ENCODE measurements at regions not wholly inside any gene's neighbourhood (a gene's known extent, or its start where the extent isn't known, plus 50 kb on each side); places are given as distances from the start of the nearest gene placed in this dataset.
"Not testable (repeated sequence)": the region's sequence is repeated elsewhere in the genome, so short reads cannot be mapped to it uniquely, and the experiment has no call there.

DNA sequence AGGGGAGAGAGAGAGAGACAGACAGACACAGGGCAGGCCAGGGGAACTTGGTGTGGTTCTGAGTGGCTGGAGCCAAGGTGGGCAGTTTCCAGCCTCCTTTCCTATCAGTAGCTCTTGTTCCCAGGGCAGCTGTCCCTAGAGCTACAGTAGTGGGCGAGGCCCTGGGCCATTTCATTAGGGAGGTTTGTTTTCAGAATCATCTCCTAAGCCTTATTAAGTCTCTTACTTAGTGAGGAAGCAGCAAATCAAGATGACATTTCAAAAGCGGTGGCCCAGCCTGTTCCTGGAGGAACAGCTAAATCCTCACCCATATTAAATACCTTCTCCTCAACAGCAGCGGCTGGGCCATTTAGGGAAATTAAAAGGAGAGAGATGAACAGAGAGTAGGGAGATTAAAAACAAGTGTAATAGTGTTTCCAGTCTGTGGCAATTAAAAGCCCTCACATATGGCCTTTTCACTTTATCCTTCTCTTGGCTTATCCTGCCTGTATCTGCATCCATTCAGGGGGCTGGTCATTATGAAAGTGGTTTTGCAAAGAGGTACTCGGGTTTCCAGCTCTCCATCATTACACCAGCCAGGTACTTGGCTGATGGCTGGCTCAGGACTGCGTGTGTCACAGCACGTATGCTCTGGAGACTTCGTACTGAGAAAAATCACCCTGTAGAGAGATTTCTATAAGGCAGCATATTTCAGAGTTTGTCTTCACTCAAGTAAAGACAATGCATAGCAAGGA, 91.9 kb upstream of the PRR23C start:
- DNase-seq: no peak

DNA sequence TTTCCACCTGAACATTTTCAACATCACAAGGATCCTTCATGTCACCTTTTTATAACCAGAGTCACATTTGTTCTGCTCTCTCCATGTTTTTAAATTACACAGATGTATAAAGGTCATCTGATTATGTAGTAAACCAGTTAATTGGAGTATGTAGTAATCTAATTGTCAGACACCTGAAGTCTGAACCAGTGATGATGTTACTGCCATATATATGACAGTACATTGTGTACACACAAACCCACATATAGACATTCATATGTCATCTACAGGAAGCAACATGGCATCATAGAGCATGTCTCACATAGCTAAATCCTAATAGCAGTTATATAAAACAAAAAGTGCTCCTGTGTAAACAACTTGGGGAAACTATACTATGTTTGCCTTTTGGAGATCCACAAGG, 95.9 kb upstream of the PRR23C start:
- no peak for DNase-seq

DNA sequence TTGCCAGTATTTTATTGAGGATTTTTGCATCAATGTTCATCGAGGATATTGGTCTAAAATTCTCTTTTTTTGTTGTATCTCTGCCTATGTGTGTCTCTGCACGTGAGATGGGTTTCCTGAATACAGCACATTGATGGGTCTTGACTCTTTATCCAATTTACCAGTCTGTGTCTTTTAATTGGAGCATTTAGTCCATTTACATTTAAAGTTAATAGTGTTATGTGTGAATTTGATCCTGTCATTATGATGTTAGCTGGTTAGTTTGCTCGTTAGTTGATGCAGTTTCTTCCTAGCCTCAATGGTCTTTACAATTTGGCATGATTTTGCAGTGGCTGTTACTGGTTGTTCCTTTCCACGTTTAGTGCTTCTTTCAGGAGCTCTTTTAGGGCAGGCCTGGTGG, 101.3 kb upstream of the PRR23C start:
- DNase-seq: not testable (repeated sequence)

DNA sequence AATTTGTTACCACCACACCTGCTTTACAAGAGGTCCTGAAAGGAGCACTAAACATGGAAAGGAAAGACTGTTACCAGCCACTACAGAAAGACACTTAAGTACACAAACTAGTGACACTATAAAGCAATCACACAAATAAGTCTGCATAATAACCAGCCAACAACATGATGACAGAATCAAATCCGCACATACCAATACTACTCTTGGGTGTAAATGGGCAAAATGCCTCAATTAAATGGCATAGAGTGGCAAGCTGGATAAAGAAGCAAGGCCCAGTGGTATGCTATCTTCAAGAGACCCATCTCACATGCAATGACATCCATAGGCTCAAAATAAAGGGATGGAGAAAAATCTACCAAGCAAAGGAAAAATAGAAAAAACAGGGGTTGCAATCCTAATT, 106.8 kb upstream of the PRR23C start:
- DNase-seq: no peak

- not testable (repeated sequence) for DNase-seq
Observed at GRCh38 chr3:139153434-139153833, 108.7 kb upstream of the PRR23C start.

DNA sequence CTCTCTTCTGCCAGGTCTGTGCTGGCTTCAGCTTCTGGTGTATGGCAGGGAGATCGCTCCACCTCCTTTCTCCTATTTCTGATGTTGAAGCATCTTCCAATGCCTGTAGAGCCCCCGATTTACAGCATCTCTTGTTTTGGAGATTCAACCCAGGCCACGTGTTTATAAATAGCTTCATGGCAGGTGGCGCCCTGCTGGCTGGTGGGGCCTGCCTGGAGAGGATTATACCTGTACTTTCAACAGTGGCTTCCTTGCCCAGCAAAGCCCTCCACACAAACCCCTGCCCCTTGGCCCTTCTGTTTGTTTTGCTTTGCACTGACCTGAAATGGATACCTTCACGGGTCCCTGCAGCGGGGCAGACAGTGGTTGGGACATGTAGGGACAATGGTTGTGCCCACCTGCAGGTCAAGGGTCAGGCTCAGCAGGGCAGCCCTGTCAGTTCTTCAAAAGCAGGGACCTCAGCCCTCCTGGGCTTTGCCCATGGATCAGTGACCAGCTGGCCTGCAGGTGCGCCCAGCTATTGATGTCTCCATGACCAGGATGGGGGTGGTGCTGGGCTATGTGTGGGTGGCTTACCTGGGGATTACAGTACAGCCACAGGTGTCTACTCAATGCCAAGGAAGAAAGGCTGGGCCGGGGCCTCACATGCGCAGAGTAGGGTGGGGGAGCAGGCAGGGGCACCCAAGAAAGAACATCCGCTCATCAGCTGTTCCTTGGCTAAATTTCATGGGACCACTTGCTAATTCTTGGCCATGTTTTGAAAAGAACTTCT, 112.7 kb upstream of the PRR23C start:
- DNase-seq: no peak

GRCh38 chr3:139159356-139159755, 114.7 kb upstream of the PRR23C start:
- DNase-seq: no peak

- no peak for DNase-seq
Observed at GRCh38 chr3:139173372-139174108, 128.8 kb upstream of the PRR23C start.

- no peak for DNase-seq
Observed at GRCh38 chr3:139180489-139180888, 135.8 kb upstream of the PRR23C start.

GRCh38 chr3:139182143-139182542, 137.5 kb upstream of the PRR23C start:
- no peak for DNase-seq

DNA sequence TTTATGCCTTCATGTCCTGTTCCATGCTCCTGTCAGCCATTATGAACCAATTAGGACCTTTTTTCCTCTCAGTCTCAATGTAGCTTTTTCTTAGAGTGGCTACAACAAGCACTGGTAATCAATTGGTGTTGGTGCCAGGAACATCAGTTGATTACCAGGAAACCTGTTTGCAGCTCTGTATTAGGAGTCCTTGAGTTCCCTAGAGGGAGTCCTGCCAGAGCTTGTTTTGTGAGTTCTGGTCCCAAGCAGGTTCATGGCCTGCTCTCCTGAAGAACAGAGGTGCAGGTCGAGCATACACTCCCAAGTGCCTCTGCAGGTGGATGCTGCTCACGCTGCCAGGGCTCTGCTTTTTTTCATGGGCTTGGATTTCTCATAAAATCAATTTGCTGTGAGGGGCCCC, 137.9 kb upstream of the PRR23C start:
- no peak for DNase-seq

DNA sequence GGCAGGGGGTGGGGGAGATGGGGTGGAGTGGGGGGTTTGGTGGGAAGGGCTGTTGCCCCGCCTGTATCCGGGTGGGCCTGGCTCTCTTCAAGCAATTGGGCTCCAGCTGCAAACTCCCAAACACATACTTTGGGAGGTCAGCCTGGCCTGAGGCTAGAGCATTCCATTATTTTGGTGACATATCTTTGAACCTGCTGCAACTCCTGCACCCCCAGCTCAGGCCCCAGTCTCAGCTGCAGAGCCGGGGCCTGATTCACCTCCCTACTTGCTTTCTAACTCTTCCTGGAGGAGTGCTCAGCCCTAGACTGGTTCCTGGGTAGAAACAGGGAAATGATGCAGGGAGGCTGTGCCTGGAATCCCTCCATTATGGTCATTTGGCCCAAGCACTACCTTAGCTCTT, 140.8 kb upstream of the PRR23C start:
- DNase-seq: no peak

DNA sequence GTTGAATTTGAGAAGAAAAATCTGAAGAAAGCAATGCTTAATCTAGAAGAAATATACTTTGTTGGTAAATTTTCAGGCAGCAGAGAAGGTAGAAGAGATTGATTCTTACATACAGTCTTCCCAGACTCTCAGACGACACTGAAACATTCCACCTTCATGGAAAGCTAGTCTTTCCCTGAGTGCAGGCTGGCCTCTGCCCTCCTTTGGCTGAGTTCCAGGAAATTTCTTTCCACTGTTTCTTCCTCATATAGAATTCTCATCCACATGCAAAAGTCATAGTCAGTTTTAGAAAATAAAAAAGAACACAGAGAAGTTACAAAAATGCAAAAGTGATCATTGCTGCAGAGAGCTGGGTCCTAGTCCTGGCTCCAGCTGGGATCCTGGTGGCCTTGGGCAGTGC, 142.5 kb upstream of the PRR23C start:
- DNase-seq: no peak

GRCh38 chr3:139187648-139188047, 143.0 kb upstream of the PRR23C start:
- DNase-seq: no peak

- DNase-seq: no peak
Observed at GRCh38 chr3:139189943-139190342, 145.3 kb upstream of the PRR23C start.

DNA sequence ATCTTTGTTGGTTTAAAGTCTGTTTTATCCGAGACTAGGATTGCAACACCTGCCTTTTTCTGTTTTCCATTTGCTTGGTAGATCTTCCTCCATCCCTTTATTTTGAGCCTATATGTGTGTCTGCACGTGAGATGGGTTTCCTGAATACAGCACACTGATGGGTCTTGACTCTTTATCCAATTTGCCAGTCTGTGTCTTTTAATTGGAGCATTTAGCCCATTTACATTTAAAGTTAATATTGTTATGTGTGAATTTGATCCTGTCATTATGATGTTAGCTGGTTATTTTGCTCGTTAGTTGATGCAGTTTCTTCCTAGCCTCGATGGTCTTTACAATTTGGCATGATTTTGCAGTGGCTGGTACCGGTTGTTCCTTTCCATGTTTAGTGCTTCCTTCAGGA, 149.4 kb upstream of the MRPS22 start:
- not testable (repeated sequence) for DNase-seq

- DNase-seq: not testable (repeated sequence)
Observed at GRCh38 chr3:139196146-139196545, 147.7 kb upstream of the MRPS22 start.

DNA sequence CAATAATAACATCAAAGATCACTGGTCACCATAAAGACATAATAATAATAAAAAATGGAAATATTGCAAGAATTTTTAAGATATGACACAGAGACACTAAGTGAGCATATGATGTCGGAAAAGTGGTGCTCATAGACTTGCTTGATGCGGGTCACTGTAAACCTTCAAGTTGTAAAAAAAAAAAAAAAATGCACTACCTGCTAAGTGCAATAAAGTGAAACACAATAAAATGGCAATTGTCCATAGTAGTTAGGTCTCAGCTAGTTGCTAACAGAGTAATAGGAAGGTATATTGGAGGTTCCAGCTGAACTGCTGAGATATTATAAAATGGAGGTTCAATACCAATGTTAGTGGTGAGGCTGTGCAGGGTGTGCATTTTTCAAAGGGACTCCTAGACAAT, 146.6 kb upstream of the MRPS22 start:
- no peak for DNase-seq

DNA sequence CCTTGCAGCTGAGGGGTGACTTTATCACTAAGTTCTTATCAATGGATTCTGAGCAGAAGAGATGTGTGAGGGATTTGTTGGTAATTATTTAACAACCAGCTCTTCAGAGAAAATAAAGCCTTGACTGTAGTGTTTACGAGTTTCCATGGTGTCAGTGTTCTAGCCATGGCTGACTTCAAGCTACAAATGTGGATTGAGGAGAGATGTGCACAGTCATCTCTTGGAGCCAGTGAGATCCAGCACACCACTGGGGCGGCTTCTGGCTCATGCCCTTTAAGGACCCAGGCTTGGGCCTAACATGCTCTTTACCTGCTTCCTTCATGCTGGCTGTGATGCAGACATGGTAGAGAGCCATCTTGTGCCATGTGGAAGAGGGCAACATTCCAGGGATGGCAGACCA, 145.6 kb upstream of the MRPS22 start:
- DNase-seq: no peak

DNA sequence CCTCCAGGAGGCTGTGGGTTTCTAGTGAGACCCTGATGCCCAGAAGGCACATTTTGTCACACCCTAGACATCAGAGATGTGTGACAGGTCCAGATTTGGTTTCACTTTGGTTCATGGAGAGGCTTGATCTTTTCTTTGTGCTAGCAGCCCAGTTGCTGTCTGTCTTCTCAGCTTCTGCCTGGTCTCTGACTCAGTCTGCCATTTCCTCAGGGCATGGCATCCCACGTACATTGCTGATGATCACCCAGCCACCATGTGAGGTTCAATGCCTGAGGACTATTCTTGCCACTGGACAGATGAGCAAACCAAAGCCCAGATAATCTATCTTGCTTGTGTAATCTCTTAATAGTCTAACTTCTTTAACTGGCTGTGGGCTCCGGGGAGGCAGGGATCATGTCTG, 144.9 kb upstream of the MRPS22 start:
- peak; percentile 32 for DNase-seq

DNA sequence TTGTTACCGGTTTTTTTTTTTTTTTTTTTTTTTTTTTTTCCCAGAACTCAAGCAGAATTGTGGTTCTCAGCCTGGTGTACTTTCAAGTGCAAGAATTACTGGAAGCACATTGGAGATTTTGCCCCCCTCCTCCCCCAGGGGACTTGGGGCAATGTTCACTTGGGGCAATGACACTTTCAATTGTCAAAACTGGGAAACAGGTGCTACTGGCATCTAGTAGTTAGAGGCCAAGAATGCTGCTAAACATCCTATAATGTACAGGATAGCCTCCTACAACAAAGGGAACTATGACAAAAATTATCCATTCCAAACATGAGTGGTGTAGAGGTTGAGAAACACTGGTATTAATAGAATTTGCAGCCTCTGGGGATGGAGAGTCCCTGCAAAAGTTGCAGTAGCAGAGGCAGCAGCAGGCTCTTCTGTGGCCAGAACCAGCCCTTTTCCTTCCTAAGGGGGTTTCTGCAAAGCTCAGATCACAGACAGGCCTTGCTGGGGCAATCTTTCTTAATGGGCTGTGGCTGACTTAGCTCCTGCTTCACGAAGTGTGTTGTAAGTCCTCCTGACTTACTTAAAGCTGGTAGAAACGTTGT, 144.3 kb upstream of the MRPS22 start:
- DNase-seq: peak; percentile 32

GRCh38 chr3:139201446-139202225, 142.2 kb upstream of the MRPS22 start:
- peak; percentile 37 for DNase-seq

Measured in islet precursor cell (in vitro differentiated cells).